NCI-H748 treated with DMSO at 0.1 percent for 48 hours (cell line): ENCODE measurements at regions not wholly inside any gene's neighbourhood (a gene's known extent, or its start where the extent isn't known, plus 50 kb on each side); places are given as distances from the start of the nearest gene placed in this dataset.
"Not testable (repeated sequence)": the region's sequence is repeated elsewhere in the genome, so short reads cannot be mapped to it uniquely, and the experiment has no call there.

Experiments
- DNase-seq: peaks from one replicate; lab custom pipeline; 2025; lab: John Stamatoyannopoulos, UW

DNA sequence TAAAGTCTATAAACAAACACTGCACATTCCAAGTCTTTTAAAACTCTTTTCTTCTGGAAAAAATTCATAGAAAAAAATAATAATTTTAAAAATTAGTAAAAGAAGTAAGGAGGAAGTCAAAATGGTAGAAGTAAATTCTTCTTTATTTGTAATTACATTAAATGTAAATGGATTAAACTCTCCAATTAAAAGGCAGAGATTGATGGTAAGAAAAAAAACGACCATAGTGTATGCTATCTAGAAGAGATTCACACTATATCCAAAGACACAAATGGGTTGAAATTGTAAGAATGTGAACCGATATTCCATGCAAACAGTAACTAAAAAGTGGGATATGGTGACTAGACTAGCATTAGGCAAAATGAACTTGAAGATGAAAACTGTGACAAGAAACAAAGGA, 1196.1 kb upstream of the CDH2 start:
- no peak for DNase-seq

DNA sequence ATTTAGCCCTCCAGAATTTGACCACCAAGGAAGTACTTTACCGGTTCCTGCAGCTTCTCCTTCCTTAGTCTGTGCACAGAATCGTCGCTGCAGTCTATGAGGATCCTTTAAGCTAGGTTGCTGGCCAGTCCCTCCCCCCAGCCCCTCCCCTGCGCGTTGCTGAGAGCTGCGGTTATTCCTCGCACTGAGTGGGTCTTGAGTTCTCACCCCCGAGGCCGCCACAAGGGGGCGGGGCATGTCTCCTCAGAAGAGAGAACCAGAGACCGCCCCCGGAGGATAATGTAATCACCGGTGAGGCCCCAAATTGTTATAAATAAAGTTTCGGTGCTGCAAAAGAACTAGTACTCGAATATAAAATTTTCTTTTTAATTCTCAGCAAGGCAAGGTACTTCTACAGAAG, 1184.9 kb upstream of the CDH2 start:
- DNase-seq, result no peak

DNA sequence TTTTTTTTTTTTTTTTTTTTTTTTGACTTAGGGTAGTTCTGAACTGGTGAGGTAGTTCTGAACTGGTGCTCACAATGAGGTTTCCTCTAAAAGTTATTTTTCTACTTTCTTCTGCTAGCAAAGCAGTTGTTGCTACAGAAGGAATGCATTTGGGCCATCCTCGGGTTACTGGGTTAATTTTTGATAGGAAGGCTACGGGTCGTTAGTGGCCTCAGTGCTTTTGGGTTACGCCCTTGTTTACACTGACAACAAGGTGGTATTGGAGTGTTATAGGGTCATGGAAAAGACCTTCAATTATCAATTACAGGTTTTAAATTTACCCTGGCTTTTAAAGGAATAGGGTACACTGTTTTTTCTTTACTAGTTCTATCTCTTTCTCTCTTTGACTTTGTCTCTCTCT, 1183.7 kb upstream of the CDH2 start:
- DNase-seq, result not testable (repeated sequence)

DNA sequence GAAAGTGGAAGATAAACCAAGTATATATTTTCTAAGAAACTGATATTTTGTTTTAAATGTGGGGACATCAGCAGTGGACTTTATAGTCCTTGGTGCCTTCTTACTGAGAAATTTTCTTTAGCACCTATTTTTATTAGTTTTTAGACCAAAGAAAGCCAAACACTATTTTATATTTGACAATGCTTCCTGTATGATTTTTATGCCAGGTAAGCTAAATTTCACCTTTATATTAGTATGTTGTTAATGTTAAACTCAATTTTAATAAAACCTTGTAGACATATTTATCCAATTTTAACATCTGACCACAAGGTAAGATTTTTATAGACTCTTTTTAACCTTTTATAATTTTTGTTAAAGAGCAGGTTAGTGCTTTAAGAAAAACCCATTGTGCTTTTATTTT, 1182.3 kb upstream of the CDH2 start:
- not testable (repeated sequence) for DNase-seq

DNA sequence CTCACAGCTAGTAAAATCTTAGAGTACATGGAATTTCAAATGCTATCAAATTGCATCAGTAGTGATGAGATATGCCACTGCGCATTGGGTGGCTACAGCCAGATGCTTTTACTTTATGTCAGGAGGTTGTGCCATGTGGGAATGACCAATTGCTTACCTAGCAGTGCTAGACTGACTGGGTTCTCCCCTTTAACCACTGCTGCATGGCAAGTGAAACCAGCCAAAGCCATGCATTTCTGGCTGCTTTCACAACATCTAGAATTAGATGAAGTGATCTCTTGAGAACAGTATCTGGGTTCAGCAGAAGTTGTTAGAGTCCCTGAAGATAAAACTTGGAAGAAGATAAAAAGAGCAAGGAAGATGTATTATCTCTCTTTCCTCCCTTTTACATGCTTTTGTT, 1174.2 kb upstream of the CDH2 start:
- DNase-seq, result no peak

DNA sequence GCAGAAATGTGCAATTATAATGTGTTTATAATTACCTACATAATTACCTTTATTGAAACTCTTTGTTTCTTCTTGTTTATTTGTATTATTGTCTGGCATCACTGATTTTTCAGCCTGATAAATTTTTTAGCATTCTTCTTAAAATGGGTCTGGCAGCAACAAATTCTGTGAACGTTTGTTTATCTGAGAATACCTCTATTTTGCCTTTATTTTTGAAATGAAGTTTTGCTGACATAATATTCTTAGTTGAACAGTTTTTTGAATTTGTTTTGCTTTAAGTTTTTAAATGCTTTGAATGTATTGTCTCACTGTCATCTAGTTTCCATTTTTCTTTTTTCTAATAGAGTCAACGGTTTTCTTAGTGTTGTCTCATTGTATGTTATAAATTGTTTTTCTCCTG, 1152.0 kb upstream of the CDH2 start:
- no peak for DNase-seq

DNA sequence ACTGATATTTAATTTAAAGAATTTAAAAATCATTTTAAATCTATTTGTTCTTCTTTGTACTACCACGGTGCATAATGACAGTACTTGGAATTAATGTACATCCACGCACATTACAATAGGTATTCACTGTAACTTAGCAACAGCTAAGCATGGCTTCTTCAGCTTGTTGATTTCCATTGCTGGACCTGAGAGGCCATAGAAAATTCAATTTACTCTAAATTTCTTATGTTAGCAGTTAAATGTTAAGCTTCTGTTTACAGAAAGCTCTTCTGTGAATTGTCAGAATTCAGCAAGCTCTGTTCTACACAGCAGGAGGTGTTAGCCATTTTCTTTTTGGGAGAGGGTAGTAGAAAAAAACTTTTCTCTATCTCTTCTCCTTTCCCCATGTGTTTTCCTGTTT, 1149.3 kb upstream of the CDH2 start:
- DNase-seq, result peak; percentile 85

DNA sequence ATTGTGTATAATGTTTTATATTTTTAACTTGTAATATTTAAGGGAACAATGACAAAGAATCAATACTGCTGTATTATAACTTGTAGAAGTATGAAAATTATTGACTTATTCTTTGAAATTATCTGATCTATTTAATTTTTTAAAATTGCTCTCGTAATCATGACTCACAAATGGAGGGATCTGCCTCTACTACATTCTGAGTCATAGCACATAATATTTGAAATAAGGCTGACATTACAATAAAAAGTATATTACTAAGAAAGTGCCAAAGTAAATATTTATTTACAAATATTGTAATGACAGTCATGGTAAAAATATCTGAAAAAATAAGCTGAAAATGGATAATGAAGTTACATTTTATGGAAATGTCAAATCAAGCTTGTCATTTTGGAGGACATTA, 1144.6 kb upstream of the CDH2 start:
- DNase-seq, result no peak

DNA sequence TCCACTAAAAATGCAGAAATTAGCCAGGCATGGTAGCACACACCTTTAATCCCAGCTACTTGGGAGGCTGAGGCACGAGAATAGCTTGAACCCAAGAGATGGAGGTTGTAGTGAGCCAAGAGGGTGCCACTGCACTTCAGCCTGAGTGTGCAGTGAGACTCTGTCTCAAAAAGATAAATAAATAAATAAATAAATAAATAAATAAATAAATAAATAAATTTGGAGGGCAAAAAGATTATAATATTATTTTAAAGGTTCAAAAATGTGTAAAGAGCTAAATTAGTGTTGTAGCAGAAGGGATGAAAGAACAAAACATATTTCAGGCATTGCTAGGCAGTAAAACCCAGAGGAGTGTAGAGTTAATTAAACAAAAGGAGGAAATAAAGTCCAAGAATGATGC, 1136.4 kb upstream of the CDH2 start:
- no peak for DNase-seq

DNA sequence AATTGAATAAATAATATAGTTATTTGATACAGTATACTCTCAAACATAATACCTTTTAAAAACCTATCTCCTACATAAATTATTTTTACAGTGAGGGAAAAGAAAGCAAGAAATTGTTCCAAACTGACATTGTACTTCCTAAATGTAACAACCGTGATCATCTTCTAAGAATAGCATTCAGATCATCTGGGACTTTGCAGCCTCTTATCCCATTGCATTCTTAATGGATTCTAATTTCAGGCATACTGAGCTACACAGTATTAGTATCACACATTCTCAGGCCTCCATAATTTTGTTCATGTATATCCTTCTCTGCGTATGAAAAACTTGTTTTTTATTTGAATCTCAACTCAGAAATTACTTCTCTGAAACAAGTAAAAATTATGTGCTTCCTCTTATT, 1134.7 kb upstream of the CDH2 start:
- no peak for DNase-seq

DNA sequence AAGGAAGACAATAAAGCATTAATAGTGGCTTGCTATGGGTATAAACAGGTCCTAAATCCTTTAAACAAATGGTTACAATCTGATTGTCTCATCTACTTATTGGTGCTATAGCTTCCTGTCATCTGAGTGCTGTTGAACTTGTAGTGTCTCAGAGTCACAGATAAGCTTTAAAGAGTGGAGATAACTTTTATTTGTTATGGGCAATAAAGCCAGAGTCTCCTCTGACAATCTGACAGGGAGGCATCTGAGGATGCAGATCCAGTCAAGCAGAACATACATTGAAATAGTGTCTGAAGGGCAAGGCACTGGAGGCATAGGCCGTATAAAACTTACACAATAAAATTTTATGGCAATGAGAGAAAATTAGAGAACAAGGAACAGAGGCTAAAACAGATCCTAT, 1132.4 kb upstream of the CDH2 start:
- no peak for DNase-seq

DNA sequence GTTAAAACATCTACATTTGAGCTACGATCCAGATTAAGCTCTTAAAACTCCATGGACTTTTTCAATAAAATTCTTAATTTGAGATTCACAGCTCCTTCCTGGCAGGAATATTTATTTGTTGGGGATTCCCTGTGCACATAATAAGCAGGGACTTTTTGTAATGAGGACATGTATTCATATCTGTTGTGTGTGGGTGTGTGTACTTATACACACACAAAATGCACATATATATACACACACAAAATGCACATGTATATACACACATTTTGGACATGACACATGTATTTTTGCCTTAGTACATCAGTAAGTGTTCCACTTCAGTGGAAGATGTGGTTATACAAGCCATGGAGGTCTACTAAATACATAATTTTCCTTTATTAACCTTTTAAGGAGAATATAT, 1131.1 kb upstream of the CDH2 start:
- DNase-seq, result no peak

DNA sequence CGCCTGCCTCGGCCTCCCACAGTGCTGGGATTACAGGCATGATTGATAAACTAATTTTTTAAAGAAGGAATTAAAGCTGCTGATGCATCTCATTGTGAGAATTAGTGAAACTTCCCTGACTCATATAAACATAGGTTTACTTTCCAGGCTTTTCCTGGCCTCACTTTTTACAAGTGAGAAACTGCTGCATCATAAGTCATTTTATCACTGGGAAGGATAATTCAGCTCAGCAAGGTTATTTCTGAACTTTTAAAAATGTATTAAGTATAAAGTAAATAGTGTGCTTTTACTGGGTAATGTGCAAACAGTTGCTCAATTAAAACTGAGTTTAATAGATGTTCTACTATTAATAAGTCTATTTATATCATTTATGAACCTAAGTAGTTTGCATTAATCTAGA, 1130.3 kb upstream of the CDH2 start:
- no peak for DNase-seq

DNA sequence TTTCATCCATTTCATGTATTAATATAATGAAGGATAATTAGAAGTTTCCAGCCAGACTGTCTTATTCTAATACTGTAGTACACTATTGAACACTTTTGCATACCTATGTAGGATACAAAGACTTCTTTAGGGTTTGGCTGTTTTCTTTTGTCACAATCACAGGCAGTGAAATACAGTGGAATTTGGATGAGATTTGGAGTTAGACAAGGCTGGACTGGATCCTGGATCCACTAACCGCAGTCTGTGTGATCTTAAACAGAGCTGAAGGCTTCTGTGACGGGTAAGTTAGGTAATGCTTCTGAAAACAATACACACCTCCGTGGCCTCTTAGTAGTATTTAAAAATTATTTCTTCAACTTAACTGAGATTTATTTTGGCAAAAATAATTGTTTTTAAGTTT, 1128.6 kb upstream of the CDH2 start:
- no peak for DNase-seq

DNA sequence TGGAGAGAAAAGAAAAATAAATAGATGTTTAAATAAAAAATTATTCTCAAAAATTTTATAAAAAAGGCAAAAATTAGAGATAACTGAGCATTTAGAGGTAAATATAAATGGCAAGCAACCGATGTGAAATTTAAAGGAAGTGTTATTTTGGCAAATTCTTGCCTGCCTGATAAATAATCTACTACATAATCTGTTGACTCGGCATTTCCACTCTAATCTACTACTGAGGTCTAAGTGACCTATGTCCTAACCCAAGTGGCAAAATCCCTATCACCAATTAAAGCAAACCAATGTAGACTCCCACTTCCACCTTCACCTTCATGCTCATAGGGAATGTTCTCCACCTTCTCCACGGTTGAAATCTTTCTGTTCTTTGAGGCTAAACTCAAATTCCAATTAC, 1124.1 kb upstream of the CDH2 start:
- DNase-seq, result no peak

DNA sequence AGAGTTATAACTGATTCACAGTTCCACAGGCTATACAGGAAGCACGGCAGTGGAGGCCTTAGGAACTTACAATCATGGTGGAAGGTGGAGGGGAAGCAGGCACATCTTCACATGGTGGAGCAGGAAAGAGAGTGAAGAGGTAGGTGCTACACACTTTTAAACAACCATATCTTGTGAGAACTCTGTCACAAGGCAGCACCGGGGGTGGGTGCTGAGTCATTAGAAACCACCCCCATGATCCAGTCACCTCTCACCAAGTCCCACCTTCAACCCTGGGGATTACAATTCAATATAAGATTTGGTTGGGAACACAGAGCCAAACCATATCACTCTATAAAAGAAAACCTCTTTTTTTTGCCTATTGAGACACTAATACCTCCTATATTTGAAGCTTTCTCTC, 1108.5 kb upstream of the CDH2 start:
- DNase-seq, result no peak

DNA sequence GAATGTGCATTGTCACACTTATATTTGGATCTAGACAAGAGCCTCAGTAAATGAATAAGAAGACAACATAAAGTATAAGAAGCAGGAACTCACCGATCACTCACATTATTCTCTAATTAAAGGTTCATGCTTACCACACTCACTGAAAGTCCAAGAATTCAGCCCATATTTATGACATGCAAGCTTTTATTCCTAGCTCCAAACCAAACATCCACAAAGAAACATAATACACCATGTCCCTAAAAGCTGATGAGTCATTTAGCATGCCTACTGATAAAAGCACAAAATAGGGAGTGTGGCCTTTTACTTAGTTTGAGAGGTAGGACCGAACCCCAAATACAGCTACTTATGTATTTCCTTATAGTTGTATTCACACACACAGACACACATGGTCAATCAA, 1094.6 kb upstream of the CDH2 start:
- DNase-seq, result no peak

DNA sequence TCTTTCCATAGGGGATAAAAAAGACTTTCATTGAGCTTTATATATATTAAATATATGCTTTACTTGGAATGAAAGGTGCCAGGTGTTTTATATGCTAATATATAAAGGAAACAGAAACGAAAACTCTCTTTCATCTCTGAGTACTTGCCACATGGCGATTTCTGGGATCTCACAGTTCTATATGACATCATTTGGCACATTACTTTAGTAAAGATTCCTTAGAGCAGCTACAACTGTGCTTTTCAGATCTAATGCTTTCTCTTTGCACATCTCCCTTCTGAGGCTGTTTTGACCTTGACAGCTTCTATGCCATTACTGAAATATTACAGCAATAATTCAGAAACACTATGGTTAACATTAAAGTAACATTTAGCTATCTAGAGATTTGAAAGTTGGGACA, 1082.9 kb upstream of the CDH2 start:
- DNase-seq, result no peak

DNA sequence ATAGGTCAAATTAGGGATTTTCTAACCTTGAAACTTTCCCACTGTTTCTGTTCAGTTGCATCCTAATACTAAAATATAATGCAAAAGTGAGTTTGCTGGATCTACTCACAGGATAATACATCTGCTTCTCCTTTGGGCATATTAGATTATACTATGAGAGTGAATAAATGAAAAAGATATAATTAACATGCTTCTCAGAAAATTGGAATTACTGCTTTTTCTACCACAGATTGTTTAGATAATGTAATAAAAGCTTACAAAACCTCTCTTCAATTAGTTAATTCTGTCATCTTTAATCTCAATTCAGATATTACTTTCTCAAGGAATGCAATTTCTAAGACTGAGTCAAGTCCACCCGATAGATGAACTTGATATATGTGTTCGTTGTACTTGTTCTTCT, 1077.2 kb upstream of the CDH2 start:
- DNase-seq, result no peak

DNA sequence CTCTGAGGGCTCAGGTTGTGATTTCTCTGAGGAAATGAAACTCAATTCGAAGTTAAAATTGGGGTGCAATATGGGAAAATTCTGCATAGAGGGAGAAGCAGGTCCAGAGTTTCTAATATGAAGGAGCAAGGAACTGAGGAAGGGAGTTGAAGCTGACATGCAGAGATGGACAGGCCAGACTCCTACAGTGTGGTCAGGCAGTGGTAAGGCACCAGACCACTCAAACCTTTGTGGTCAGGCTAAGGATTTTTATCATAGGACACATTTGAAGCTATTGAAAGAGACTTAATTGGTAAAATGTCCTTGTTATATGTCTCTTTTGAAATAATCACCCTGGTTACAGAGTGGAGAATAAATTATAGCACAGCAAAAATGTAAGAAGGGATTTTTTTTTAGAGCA, 1074.8 kb upstream of the CDH2 start:
- DNase-seq, result no peak

DNA sequence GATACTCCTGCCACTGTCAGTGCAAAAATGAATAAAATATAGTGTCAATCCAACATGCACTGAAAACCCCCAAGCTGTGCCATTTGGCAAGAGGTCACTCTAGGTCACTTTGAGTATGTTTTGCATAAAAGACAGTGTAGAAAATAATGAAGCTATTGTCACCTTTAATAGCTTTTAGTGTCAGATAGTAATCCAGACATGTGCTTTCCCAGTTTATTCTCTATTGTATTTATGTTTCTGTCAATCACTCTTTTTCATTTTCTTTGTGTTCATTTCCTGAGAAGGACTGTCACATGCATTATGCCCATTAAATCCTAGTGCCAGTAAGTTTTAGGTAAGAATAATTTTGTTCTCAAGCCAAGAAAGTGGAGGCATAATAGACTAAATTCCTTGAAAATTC, 1073.9 kb upstream of the CDH2 start:
- no peak for DNase-seq

DNA sequence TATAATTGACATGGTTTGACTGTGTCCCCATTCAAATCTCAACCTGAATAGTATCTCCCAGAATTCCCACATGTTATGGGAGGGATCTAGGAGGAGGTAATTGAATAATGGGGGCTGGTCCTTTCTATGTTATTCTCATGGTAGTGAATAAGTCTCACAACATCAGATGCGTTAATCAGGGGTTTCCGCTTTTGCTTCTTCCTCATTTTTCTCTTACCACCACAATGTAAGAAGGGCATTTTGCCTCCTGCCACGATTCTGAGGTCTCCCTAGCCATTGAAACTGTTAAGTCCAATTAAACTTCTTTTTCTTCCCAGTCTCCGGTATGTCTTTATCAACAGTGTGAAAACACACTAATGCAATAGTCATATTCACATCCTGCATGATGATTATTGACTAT, 1073.3 kb upstream of the CDH2 start:
- no peak for DNase-seq

DNA sequence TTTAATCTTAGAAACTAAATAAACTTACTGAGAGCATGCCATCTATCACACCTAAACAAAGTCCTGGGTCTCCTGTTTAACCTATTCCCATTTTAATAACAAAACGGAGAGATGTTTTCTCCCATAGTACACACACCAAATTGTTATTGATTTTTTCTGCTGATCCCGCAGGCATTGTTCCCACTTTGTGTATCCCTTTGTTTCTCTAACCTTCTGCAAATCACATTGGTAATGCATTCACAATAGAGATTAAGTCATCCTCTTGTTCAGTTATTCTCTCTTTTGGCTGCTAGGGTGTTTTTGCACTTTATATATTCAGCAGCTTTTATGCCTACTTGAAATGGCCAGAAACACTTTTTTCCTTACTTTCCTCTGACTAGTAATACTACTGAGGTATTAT, 1071.9 kb upstream of the CDH2 start:
- peak; percentile 80 for DNase-seq

DNA sequence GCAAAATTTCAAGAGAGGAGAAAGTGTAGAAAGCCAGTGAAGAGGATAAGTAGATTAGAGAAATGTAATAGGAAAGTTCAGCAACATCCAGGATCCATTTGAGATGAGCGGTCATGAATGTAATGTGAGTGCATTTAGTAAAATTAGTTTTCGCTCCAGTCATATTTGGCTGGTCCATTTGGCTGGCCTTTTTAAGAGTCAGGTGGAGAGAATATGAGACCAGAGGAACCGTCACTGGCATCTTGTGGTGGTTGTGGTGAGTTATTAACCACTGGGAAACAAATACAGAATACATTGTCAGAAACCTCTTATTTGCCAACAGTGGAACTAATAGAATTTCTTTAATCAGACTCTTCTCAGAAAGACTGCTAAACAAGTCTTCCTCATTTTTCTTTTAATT, 1064.3 kb upstream of the CDH2 start:
- DNase-seq, result no peak

DNA sequence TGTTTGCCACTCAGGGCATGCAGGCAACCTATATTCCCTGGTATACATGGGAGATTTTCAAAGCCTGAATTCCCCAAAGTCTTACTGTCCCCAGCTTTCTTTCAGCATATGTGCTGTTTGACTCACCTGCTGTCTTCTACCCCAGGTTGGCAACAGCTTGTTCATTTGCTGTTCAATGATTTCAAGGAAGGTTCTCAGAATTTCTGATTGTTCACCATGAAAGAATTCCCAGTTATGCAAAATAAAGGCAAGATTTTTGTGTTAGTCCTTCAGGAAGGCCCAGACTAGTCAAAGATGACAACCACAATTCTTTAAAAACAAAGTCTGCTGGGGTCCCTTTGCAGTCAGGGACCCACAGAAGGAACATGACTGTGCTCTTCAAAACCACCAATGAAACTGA, 1057.8 kb upstream of the CDH2 start:
- no peak for DNase-seq
